T-helper 2 cell (primary cell): ENCODE measurements at regions not wholly inside any gene's neighbourhood (a gene's known extent, or its start where the extent isn't known, plus 50 kb on each side); places are given as distances from the start of the nearest gene placed in this dataset.
A peak's percentile ranks its signal among the peaks of the same experiment; 100 is the strongest.

ENCODE experiments used
- DNase-seq, 5 experiments: peaks; one replicate each; pipeline versions ENCODE4 v3.0.0 to v3.0.0-alpha.2; 2012 to 2022

GRCh38 chr2:111627256-111627655, 256.7 kb downstream of the ANAPC1 start:
- DNase-seq = no peak

DNA sequence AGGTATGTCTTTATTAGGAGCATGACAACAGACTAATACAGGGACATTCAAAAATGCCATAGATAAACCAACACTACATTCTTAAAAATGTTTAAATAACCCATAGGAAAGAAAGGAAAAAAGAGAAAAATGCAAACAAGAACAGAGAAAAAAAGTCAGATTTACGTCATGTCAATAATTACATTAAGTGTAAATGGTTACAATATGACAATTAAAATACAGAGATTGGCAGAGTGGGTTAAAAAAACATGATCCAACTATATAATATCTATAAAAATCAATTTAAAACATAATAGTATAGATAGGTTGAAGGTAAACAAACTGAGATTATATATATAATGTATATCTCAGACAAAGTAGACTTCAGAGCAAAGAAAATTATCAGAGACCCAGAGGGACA, 255.8 kb downstream of the ANAPC1 start:
- no peak for DNase-seq

DNA sequence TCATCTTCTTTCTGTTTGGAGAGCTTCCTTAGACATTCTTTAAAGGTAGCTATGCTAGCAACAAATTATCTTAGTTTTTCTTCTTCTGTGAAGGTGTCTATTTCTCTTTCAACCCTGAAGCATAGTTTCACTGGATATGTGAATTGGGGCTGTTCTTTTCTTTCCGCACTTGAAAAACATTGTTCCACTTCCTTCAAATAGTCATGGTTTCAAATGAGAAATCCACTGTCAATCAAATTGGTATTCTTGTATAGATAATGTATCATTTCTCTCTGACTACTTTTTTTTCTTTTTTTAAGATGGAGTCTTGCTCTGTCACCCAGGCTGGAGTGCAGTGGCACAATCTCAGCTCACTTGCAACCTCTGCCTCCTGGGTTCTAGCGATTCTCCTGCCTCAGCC, 254.0 kb downstream of the ANAPC1 start:
- DNase-seq = no peak

DNA sequence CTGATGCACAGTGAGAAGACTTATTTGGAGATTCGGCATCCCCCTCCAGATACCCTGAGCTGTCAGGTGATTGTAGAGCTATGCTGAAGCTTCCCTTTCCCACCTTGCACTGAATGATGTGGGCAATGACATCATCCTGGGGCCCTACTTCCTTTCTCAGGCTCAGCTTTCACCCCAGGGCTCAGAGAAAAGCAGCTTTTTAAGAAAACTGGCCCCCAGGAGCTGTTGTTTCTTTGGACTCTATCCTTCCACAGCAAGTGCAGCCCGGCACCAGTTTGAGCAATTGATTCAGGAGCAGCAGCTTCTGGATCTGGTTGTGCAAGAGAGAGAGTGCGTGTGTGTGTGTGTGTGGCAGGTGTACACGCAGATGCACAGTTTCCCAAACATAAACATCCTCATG, 251.3 kb downstream of the ANAPC1 start:
- DNase-seq = peak in 1 of 5 experiments; percentile 52

GRCh38 chr2:111633189-111633588, 250.8 kb downstream of the ANAPC1 start:
- DNase-seq = no peak

GRCh38 chr2:111633643-111634042, 250.3 kb downstream of the ANAPC1 start:
- DNase-seq = no peak

DNA sequence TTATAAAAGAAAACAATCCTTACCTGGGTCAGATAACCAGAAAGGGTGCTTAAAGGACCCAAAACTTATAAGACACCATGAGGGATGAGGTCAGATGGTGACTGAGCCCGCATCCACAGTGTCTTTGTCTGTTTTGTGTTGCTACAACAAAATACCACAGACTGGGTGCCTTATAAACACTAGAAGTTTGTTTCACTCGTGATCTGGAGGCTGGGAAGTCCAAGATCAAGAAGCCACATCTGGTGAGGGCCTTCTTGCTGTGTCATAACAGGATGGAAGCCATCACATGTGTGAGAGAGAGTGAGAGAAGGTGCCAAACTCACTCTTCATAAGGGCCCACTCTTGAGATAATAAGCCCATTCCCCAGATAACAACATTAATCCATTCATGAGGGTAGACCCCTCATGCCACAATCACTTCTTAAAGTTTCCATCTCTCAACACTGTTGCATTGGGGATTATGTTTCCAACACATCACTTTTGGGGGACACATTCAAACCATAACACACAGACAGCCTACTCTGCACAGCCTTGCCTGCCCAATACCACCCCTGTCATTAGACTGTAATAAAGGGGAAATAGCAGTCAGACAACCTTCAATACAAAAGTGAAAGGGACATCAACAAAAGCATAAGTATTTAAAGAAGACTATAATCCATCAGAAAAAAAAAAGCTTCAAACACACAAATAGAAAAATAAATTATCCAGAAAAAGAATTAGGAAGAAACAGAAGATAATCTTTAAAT, 249.8 kb downstream of the ANAPC1 start:
- peak in 1 of 5 experiments; percentile 55 for DNase-seq

- DNase-seq = no peak
Measured at GRCh38 chr2:111634995-111635538, 248.9 kb downstream of the ANAPC1 start.

DNA sequence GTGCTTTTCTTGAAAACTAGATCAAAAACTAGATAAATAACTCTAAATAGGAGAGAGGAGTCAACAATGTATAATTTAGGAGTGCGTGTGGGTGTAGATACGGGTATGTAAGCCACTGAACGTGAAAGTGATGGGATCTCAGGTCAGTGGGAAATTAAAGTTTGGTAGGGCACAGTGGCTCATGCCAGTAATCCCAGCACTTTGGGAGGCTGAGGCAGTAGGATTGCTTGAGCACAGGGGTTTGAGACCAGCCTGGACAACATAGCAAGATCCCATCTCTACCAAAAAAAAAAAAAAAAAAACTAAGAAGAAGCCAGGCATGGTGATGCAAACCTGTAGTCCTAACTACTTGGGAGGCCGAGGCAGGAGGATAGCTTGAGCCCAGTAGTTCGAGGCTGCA, 247.1 kb downstream of the ANAPC1 start:
- no peak for DNase-seq

GRCh38 chr2:111638274-111638877, 245.6 kb downstream of the ANAPC1 start:
- no peak for DNase-seq

GRCh38 chr2:111640480-111640879, 243.5 kb downstream of the ANAPC1 start:
- DNase-seq = no peak

GRCh38 chr2:111642586-111643327, 241.2 kb downstream of the ANAPC1 start:
- DNase-seq = no peak

DNA sequence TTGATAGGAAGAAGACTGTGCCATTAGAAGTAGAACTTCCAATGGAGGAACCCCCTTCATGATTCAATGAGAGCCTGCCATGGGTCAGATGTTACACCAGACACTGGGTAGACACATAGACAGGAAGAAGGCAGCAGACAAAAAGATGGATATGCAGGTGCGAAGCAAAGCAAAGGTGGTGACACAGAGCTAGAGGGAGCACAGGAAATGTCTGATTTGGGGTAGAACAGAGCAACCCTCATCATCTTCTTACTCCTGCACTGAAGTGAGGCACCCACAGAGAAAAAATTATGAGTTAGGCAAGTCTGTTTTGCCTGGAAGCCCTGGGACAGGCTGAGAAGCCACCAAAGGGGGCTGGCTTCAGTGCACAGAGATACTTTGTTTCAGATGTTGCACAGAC, 240.2 kb downstream of the ANAPC1 start:
- no peak for DNase-seq

DNA sequence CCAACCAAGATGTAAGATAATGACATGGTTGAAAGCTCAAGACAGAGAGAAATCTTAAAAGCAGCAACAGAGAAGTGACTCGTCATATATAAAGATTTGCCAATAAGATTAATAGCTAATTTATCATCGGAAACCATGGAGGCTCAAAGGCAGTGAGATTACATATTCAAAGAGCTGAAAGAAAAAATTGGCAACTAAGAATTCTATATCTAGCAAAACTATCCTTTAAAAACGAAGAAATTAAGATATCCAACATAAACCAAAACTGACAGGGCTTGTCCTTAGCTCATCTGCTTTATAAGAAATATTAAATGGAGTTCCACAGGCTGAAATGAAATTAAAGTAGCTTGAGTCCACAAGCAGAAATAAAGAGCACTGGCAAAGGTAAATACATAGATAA, 236.6 kb downstream of the ANAPC1 start:
- DNase-seq = no peak

DNA sequence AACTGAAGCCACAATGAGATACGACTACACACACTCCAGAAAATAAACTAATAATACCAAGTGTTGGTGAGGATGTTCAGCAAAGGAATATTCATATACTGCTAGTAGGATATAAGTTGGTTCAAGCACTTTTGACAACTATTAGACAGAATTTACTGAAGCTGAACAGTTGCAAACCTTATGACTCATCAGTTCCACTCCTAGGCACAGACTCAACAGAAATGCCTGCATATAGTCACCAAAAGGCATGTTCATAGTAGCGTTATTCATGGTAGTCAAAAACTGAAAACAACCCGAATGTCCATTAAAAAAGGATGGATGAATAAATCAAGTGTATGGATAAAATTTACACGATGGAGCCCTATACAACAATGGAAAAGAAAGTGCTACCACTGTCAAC, 232.0 kb downstream of the ANAPC1 start:
- DNase-seq = peak in 1 of 5 experiments; percentile 21

DNA sequence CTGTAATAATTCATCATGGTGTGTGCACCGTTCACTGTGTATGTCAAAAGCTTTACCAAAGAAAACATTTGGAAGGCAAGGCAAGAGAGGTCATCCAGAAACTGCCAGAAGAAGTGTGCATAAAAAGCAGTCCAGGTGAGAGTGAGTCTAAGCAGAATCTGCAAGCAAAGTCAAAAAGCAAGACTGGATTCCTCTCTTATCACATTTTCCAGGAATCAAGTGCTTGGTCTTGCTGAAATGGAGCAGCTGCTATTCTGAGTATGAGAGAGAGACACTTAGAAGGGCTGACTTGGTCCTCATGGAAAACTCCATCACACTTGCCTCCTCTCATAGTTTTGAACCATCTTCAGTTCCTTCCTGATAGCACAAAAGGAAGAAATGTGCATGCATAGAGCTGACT, 231.3 kb downstream of the ANAPC1 start:
- no peak for DNase-seq

DNA sequence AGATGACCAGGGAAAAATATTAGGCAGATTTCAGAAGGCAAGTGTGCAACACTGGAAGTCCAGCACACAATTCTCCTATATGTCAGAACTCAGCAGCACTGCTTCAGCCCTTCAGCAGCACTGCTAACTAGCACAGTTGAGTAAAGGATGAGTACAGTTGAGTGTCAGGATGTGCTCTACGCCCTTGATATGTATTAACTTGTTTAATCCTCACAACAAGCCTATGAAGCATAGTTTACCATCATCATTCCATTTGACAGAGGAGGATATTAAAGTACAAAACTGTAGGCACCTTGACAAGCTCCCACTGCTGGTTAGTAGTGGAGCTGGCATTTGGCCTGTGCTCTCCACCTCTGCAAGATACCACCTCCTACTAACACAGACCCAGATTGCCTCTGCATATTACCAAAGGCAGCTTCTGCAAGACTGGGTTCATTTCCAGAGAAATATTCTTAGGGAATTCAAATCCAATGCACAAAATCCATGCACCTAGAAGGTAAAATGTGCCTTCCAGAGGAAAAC, 230.8 kb downstream of the ANAPC1 start:
- DNase-seq = no peak

GRCh38 chr2:111653913-111654312, 230.1 kb downstream of the ANAPC1 start:
- no peak for DNase-seq

- DNase-seq = no peak
Measured at GRCh38 chr2:111654829-111655228, 229.2 kb downstream of the ANAPC1 start.

GRCh38 chr2:111656436-111656835, 227.6 kb downstream of the ANAPC1 start:
- DNase-seq = no peak

- no peak for DNase-seq
Measured at GRCh38 chr2:111656894-111657293, 227.1 kb downstream of the ANAPC1 start.

DNA sequence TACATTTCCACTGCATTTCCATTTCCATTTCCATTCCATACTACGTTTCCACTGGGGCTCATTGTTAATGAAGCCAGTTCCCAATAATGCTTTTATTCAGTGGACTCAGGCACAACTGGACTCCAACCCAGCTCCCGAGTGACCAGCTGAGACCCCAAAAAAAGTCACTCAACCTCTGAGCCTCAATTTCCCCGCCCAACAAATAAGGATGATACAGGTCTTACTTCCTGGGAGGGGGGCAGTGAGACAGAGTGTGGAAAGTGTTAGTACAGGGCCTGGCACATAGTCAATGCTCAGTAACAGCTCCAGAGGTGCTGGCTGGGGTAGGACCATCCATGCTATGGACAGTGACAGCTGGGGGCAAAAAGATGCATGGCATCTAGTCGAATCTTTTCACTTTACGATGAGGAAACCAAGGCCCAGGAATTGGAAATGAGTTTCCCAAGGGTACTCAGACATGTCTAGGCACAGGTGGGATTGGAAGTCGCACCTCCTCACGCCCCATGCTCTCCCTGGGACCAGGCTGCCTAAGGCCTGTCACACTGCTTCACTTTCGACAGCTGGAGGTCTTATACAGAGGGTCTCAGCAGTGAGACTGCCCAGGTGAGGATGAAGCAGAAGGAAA, 226.5 kb downstream of the ANAPC1 start:
- no peak for DNase-seq
